Activated CD4-positive, alpha-beta T cell treated with anti-CD3 and anti-CD28 coated beads, Interleukin-10, Interleukin-2, amounts not matched to agents 100 ng/mL and 50 ng/mL, durations not matched to agents 16 hours and 8 hours (primary cell): ENCODE measurements at regions not wholly inside any gene's neighbourhood (a gene's known extent, or its start where the extent isn't known, plus 50 kb on each side); places are given as distances from the start of the nearest gene placed in this dataset.
"Not testable (repeated sequence)": the region's sequence is repeated elsewhere in the genome, so short reads cannot be mapped to it uniquely, and the experiment has no call there.

ENCODE experiments used
- DNase-seq: peaks from one replicate; pipeline ENCODE4 v3.0.0-alpha.2; 2020

- DNase-seq = no peak
These were observed 235.6 kb downstream of the ERMARD start for GRCh38 chr6:169986848-169987498.

GRCh38 chr6:169986171-169986847 is 234.9 kb downstream of the ERMARD start:
- no peak for DNase-seq

- DNase-seq = no peak
These were observed 233.9 kb downstream of the ERMARD start for GRCh38 chr6:169985121-169986015.

GRCh38 chr6:169984181-169985120 is 233.0 kb downstream of the ERMARD start:
- no peak for DNase-seq

- no peak for DNase-seq
These were observed 232.2 kb downstream of the ERMARD start for GRCh38 chr6:169983651-169984050.

- no peak for DNase-seq
These were observed 231.3 kb downstream of the ERMARD start for GRCh38 chr6:169982461-169983386.

GRCh38 chr6:169981969-169982368 is 230.5 kb downstream of the ERMARD start:
- no peak for DNase-seq

- DNase-seq = no peak
These were observed 230.1 kb downstream of the ERMARD start for GRCh38 chr6:169981568-169981967.

- DNase-seq = no peak
These were observed 229.5 kb downstream of the ERMARD start for GRCh38 chr6:169980826-169981450.

GRCh38 chr6:169979873-169980432 is 228.5 kb downstream of the ERMARD start:
- DNase-seq = no peak

GRCh38 chr6:169978615-169979161 is 227.3 kb downstream of the ERMARD start:
- no peak for DNase-seq

- DNase-seq = no peak
These were observed 226.2 kb downstream of the ERMARD start for GRCh38 chr6:169977434-169978265.

- no peak for DNase-seq
These were observed 225.1 kb downstream of the ERMARD start for GRCh38 chr6:169976301-169977081.

- DNase-seq = no peak
These were observed 224.3 kb downstream of the ERMARD start for GRCh38 chr6:169975701-169976100.

GRCh38 chr6:169975286-169975685 is 223.9 kb downstream of the ERMARD start:
- no peak for DNase-seq

- DNase-seq = no peak
These were observed 223.2 kb downstream of the ERMARD start for GRCh38 chr6:169974663-169975062.

- not testable (repeated sequence) for DNase-seq
These were observed 222.4 kb downstream of the ERMARD start for GRCh38 chr6:169973588-169974467.
